Forelimb muscle (tissue), 1 donor: ENCODE measurements at regions not wholly inside any gene's neighbourhood (a gene's known extent, or its start where the extent isn't known, plus 50 kb on each side); places are given as distances from the start of the nearest gene placed in this dataset.
A peak's percentile ranks its signal among the peaks of the same experiment; 100 is the strongest.

Source experiments
- DNase-seq: peaks from one replicate; pipeline ENCODE4 v3.0.0-alpha.2; 2013; ENCODE audit warnings: low read depth

- DNase-seq, result no peak
Observed at GRCh38 chr9:79201636-79202035, 370.1 kb upstream of the TLE4 start.

- no peak for DNase-seq
Observed at GRCh38 chr9:79208791-79209396, 362.9 kb upstream of the TLE4 start.

- no peak for DNase-seq
Observed at GRCh38 chr9:79210541-79211243, 361.1 kb upstream of the TLE4 start.

GRCh38 chr9:79213417-79214125, 358.2 kb upstream of the TLE4 start:
- no peak for DNase-seq

- DNase-seq, result no peak
Observed at GRCh38 chr9:79215821-79216220, 355.9 kb upstream of the TLE4 start.

GRCh38 chr9:79220251-79220650, 351.5 kb upstream of the TLE4 start:
- DNase-seq, result no peak

- no peak for DNase-seq
Observed at GRCh38 chr9:79220666-79221065, 351.1 kb upstream of the TLE4 start.

GRCh38 chr9:79221084-79221483, 350.7 kb upstream of the TLE4 start:
- DNase-seq, result no peak

- no peak for DNase-seq
Observed at GRCh38 chr9:79222483-79222882, 349.3 kb upstream of the TLE4 start.

GRCh38 chr9:79224672-79225433, 346.9 kb upstream of the TLE4 start:
- no peak for DNase-seq

- no peak for DNase-seq
Observed at GRCh38 chr9:79233542-79233941, 338.2 kb upstream of the TLE4 start.

- DNase-seq, result no peak
Observed at GRCh38 chr9:79236466-79236865, 335.3 kb upstream of the TLE4 start.

GRCh38 chr9:79237861-79238260, 333.9 kb upstream of the TLE4 start:
- DNase-seq, result no peak

- no peak for DNase-seq
Observed at GRCh38 chr9:79240774-79241173, 331.0 kb upstream of the TLE4 start.

GRCh38 chr9:79242489-79242888, 329.3 kb upstream of the TLE4 start:
- no peak for DNase-seq

- DNase-seq, result no peak
Observed at GRCh38 chr9:79246170-79246569, 325.6 kb upstream of the TLE4 start.

- DNase-seq, result no peak
Observed at GRCh38 chr9:79247021-79247420, 324.7 kb upstream of the TLE4 start.

GRCh38 chr9:79250806-79251205, 321.0 kb upstream of the TLE4 start:
- no peak for DNase-seq

- DNase-seq, result no peak
Observed at GRCh38 chr9:79254900-79255650, 316.7 kb upstream of the TLE4 start.

GRCh38 chr9:79255651-79256260, 316.0 kb upstream of the TLE4 start:
- DNase-seq, result no peak

- peak; percentile 13 for DNase-seq
Observed at GRCh38 chr9:79256691-79257213, 315.0 kb upstream of the TLE4 start.
